HEK293T (cell line): ENCODE measurements at regions not wholly inside any gene's neighbourhood (a gene's known extent, or its start where the extent isn't known, plus 50 kb on each side); places are given as distances from the start of the nearest gene placed in this dataset.

Source experiments
- ARNT ChIP-seq: fragments of 450-650 bp; IDR thresholded peaks from 2 replicates; pipeline ENCODE4 v1.6.1; 2017; ENCODE audit warnings: mild to moderate bottlenecking
- BHLHE40 ChIP-seq: fragments of 450-650 bp; IDR thresholded peaks from 2 replicates; pipeline ENCODE4 v1.6.1; 2016; ENCODE audit warnings: mild to moderate bottlenecking, moderate library complexity, borderline replicate concordance
- CTBP1 ChIP-seq: fragments of 450-650 bp; IDR thresholded peaks from 2 replicates; pipeline ENCODE4 v1.6.1; 2016; ENCODE audit warnings: borderline replicate concordance
- FOXA1 ChIP-seq: fragments of 450-650 bp; IDR thresholded peaks from 2 replicates; pipeline ENCODE4 v1.6.1; 2016; ENCODE audit warnings: mild to moderate bottlenecking
- FOXK2 ChIP-seq: fragments of 450-650 bp; IDR thresholded peaks from 2 replicates; pipeline ENCODE4 v1.6.1; 2016; ENCODE audit warnings: mild to moderate bottlenecking
- FOXM1 ChIP-seq: fragments of 450-650 bp; IDR thresholded peaks from 2 replicates; pipeline ENCODE4 v1.6.1; 2017; ENCODE audit warnings: mild to moderate bottlenecking, borderline replicate concordance
- HDGF ChIP-seq: fragments of 450-650 bp; IDR thresholded peaks from 2 replicates; pipeline ENCODE4 v1.6.1; 2017; ENCODE audit warnings: antibody characterized with exemption, borderline replicate concordance
- NFRKB ChIP-seq: fragments of 450-650 bp; IDR thresholded peaks from 2 replicates; pipeline ENCODE4 v1.6.1; 2016; ENCODE audit warnings: mild to moderate bottlenecking, moderate library complexity
- PKNOX1 ChIP-seq: fragments of 450-650 bp; IDR thresholded peaks from 2 replicates; pipeline ENCODE4 v1.6.1; 2016
- SP1 ChIP-seq: fragments of 450-650 bp; IDR thresholded peaks from 2 replicates; pipeline ENCODE4 v1.6.1; 2017
- SUZ12 ChIP-seq: fragments of 450-650 bp; IDR thresholded peaks from 2 replicates; pipeline ENCODE4 v1.6.1; 2016; ENCODE audit warnings: mild to moderate bottlenecking

- no peak for TF ChIP-seq FOXK2
- no peak for TF ChIP-seq PKNOX1
- no peak for TF ChIP-seq NFRKB
- no peak for TF ChIP-seq SP1
- TF ChIP-seq SUZ12, result no peak
- TF ChIP-seq BHLHE40, result no peak
- no peak for TF ChIP-seq ARNT
- no peak for TF ChIP-seq CTBP1
- TF ChIP-seq FOXA1, result no peak
- no peak for TF ChIP-seq FOXM1
- no peak for TF ChIP-seq HDGF
Measured at GRCh38 chr18:45357686-45358470, 257.4 kb upstream of the SLC14A2 start.
